HG03025 (cell line): ENCODE measurements at regions not wholly inside any gene's neighbourhood (a gene's known extent, or its start where the extent isn't known, plus 50 kb on each side); places are given as distances from the start of the nearest gene placed in this dataset.
"Not testable (repeated sequence)": the region's sequence is repeated elsewhere in the genome, so short reads cannot be mapped to it uniquely, and the experiment has no call there.

ENCODE experiments used
- ATAC-seq: cut with Tn5 transposase; IDR thresholded peaks from one replicate; pipeline ENCODE4 v1.9.1; 2021; ENCODE audit warnings: mild to moderate bottlenecking, moderate library complexity; ENCODE audit not compliant: unreplicated experiment, low FRiP score

GRCh38 chr12:105479710-105480109, 149.2 kb downstream of the C12orf75 start:
- ATAC-seq = no peak

GRCh38 chr12:105480162-105480561, 149.7 kb downstream of the C12orf75 start:
- no peak for ATAC-seq

GRCh38 chr12:105481392-105482300, 151.2 kb downstream of the C12orf75 start:
- ATAC-seq = no peak

GRCh38 chr12:105482951-105483350, 152.5 kb downstream of the C12orf75 start:
- no peak for ATAC-seq

- ATAC-seq = no peak
These were observed 153.2 kb downstream of the C12orf75 start for GRCh38 chr12:105483691-105484090.

- no peak for ATAC-seq
These were observed 154.9 kb downstream of the C12orf75 start for GRCh38 chr12:105485321-105485910.

- ATAC-seq = no peak
These were observed 155.4 kb downstream of the C12orf75 start for GRCh38 chr12:105485921-105486320.

GRCh38 chr12:105487963-105488362, 157.5 kb downstream of the C12orf75 start:
- no peak for ATAC-seq

- ATAC-seq = no peak
These were observed 162.4 kb downstream of the C12orf75 start for GRCh38 chr12:105492591-105493545.

- no peak for ATAC-seq
These were observed 168.7 kb downstream of the C12orf75 start for GRCh38 chr12:105499205-105499604.

- not testable (repeated sequence) for ATAC-seq
These were observed 170.2 kb downstream of the C12orf75 start for GRCh38 chr12:105500676-105501075.

GRCh38 chr12:105502426-105502930, 172.0 kb downstream of the C12orf75 start:
- no peak for ATAC-seq

GRCh38 chr12:105503619-105504018, 173.1 kb downstream of the C12orf75 start:
- ATAC-seq = no peak

- no peak for ATAC-seq
These were observed 173.8 kb downstream of the C12orf75 start for GRCh38 chr12:105504286-105504685.

GRCh38 chr12:105506678-105507310, 176.3 kb downstream of the C12orf75 start:
- no peak for ATAC-seq

GRCh38 chr12:105507311-105508038, 177.0 kb downstream of the C12orf75 start:
- ATAC-seq = no peak

GRCh38 chr12:105508096-105508495, 177.6 kb downstream of the C12orf75 start:
- no peak for ATAC-seq

- ATAC-seq = no peak
These were observed 180.0 kb downstream of the C12orf75 start for GRCh38 chr12:105510526-105510925.

- ATAC-seq = not testable (repeated sequence)
These were observed 182.4 kb downstream of the C12orf75 start for GRCh38 chr12:105512861-105513260.
